C4-2B (cell line): ENCODE measurements at regions not wholly inside any gene's neighbourhood (a gene's known extent, or its start where the extent isn't known, plus 50 kb on each side); places are given as distances from the start of the nearest gene placed in this dataset.

ENCODE experiments used
- H3K27ac ChIP-seq: fragments of 450-650 bp; 2 replicates; pipeline ENCODE4 v1.5.1; 2017
- ZFX ChIP-seq: fragments of 450-650 bp; IDR thresholded peaks from 2 replicates; pipeline ENCODE4 v1.6.1; 2017
- TF ChIP-seq, protein P1 (sequence below): fragments of 450-650 bp; conservative IDR thresholded peaks from 2 replicates; pipeline ENCODE4 v1.5.1; 2017; ENCODE audit warnings: mild to moderate bottlenecking

DNA sequence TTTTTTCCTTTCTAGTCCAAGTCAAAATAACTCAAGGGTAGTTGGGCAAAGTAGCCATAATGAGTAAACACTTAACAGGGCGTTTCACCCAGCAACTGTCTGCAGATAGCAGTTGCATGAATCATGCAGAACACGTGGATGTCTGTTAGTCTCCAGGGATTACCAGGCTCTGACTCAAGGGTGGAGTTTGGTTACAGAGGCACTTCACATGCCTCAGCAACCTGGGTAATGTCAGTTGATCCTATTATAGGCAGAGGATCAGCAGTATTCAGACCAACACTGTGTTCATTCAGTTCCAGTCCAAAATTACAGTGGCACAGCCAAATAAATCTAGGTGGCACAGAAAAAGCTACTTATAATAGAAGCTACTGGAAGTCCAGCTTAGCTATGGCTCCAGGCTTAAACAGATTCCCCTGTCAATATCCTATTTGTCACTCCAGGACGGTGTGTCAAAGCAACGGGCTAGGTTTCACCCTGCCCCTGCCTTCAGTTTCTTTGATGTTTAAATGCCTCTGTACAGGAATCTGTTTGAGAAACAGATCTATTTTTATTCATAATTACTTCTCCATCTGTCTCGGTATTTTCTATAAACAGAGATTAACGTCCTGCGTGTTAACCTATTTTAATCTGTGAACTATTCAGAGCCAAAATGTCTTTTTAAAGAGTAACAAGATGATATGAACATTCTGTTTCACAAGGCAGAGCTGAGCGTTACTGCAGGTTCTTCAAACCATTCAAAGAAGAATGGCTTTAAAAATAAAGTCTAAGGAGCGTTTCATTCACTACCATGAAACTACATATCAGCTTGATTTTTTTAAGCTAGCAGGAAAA lies 162.6 kb upstream of the AKR1E2 start:
- no peak overlapping the region for H3K27ac ChIP-seq
- TF ChIP-seq, protein P1, sequence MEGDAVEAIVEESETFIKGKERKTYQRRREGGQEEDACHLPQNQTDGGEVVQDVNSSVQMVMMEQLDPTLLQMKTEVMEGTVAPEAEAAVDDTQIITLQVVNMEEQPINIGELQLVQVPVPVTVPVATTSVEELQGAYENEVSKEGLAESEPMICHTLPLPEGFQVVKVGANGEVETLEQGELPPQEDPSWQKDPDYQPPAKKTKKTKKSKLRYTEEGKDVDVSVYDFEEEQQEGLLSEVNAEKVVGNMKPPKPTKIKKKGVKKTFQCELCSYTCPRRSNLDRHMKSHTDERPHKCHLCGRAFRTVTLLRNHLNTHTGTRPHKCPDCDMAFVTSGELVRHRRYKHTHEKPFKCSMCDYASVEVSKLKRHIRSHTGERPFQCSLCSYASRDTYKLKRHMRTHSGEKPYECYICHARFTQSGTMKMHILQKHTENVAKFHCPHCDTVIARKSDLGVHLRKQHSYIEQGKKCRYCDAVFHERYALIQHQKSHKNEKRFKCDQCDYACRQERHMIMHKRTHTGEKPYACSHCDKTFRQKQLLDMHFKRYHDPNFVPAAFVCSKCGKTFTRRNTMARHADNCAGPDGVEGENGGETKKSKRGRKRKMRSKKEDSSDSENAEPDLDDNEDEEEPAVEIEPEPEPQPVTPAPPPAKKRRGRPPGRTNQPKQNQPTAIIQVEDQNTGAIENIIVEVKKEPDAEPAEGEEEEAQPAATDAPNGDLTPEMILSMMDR: no peak
- TF ChIP-seq ZFX: no peak

DNA sequence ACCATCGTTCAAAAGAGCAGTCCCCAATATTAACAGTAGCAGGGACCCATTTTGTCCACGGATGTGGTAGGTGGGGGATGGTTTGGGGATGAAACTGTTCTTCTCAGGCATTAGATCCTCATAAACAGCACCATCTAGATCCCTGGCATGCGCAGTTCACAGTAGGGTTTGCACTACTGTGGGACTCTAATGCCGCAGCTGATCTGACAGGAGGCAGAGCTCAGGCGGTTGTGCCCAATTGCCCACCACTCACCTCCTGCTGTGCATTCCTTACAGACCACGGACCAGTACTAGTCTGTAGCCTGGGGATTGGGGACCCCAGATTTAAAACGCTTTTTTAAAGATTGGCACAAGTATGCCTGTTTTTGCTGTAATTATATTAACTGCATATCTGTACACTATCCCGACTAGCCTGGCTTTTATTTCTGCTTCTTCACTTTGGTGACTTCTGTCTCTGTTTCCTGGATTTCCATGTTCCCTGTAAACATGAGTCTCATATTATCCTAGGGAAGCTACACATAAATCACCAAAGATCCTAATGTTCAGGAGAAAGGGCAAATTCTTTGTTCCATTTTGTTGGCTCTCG lies 163.3 kb upstream of the AKR1E2 start:
- no peak for TF ChIP-seq ZFX
- TF ChIP-seq, protein P1: no peak
- H3K27ac ChIP-seq: no peak overlapping the region

DNA sequence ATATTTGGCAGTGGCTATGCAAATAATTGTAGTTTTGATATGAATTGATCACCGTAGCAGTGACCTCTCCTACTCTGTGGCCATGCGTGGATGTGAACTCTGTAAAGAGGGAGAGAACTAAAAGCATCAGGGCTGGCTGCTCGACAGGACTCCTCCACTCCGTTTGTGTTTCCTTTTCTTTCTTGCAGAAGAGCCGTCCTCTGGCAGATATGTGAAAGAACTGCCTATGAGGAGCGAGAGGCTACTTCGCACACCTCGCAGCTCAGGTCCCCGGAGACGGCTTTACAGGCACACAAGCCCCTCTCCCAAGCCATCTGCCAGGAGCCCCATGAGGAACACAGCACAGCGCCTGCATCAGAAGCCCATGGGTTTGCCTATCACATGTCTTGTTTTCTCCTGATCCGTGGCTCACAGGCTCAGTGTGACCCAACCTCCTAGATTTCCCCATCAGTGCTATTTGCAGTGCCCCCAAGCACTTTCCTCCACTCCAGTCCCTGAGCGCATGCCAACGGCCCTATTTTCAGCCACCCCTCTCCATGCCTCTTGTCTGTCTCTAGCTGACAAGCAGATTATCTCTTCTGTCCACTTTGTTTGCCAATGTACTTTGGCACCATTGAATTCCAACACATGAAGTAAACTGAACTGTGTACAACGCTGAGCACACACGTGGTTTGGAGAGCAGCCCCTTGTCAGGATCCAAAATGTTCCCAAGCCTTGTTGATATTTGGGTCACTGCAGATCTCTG lies 164.3 kb upstream of the AKR1E2 start:
- H3K27ac ChIP-seq: no peak overlapping the region
- TF ChIP-seq ZFX: no peak
- TF ChIP-seq, protein P1: no peak

DNA sequence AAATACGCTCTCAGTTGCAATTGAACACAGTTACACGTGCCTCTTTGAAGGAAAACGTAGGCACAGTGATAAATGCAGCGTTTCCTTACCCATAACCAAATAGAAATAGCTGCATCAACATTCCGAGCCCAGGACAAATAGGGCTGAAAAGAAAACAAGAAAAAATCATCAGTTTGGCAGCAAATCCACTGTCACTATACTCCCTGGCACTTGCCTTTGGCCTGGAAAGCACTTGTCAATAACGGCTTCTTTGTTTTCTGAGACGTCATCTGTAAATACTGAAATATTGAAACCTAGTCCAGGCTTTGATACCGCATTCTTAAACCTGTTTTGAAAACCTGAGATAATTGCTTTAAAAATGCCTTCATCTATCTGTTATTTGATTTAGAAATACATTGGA lies 167.2 kb upstream of the AKR1E2 start:
- TF ChIP-seq, protein P1: no peak
- no peak for TF ChIP-seq ZFX
- no peak overlapping the region for H3K27ac ChIP-seq

DNA sequence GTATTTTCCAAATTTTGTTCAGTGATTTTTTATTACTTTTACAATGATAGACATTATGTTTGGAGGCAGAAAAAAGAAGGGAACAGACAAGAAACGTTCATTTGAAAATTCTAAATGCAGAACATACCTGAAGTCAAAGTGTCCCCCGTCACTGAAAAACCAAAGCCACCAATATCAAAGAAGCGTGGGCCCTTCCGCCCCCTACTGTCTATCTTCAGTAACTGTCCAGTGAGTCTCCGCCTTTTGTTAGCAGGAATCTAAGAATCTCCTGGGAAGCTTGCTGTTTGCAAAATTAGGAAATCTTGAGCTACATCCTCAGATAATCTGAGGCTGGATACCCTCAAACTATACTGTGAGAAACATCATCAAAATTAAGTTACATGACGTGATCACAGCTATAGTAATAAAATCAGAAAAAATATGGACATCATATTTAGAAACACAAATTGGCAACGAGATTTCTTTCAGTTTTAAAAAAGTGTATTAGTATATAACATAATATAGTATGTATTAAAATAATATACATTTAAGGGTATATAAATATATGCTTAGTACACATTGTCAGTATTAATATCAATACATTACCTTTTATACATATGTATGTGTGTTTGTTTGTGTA lies 169.3 kb upstream of the AKR1E2 start:
- TF ChIP-seq, protein P1: peak; percentile 93
- TF ChIP-seq ZFX: no peak
- H3K27ac ChIP-seq: no peak overlapping the region

DNA sequence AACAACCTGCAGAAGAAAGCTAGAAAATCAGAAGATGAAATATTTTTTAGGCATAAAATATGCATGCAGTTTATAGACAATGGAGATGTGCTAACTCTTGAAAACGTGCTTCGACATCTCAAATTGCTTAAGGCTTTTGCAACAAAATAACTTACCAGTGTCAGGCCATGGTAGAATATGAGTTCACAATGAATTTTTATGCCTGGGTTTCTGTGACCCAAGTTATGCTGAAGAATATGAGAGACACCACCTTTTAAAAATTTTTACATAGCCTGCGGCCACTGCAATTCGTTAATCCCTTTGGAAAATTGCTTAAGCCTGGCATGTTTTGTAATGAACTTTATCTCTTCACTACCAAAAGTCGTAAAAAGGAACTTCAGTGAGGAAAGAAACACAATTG lies 170.1 kb upstream of the AKR1E2 start:
- no peak overlapping the region for H3K27ac ChIP-seq
- TF ChIP-seq ZFX: no peak
- TF ChIP-seq, protein P1: no peak
